ENCODE measurements at regions not wholly inside any gene's neighbourhood (a gene's known extent, or its start where the extent isn't known, plus 50 kb on each side); places are given as distances from the start of the nearest gene placed in this dataset.
"Not testable (repeated sequence)": the region's sequence is repeated elsewhere in the genome, so short reads cannot be mapped to it uniquely, and the experiment has no call there.

GRCh38 chr1:67482733-67483482, 52.7 kb upstream of the SERBP1 start:
- DNase-seq = no peak

GRCh38 chr1:67484492-67484891, 54.3 kb upstream of the SERBP1 start:
- no peak for DNase-seq

- DNase-seq = no peak
Observed at GRCh38 chr1:67485046-67485811, 55.0 kb upstream of the SERBP1 start.

- peak; percentile 3 for DNase-seq
Observed at GRCh38 chr1:67489643-67490042, 59.4 kb upstream of the SERBP1 start.

GRCh38 chr1:67491280-67491679, 61.1 kb upstream of the SERBP1 start:
- DNase-seq = no peak

GRCh38 chr1:67493148-67493547, 62.9 kb upstream of the SERBP1 start:
- DNase-seq = no peak

GRCh38 chr1:67495327-67495726, 65.1 kb upstream of the SERBP1 start:
- DNase-seq = no peak

- no peak for DNase-seq
Observed at GRCh38 chr1:67496329-67496728, 66.1 kb upstream of the SERBP1 start.

- peak; percentile 76 for DNase-seq
Observed at GRCh38 chr1:67500413-67500959, 70.3 kb upstream of the SERBP1 start.

- DNase-seq = no peak
Observed at GRCh38 chr1:67503974-67504373, 73.8 kb upstream of the SERBP1 start.

GRCh38 chr1:67513392-67514294, 83.4 kb upstream of the SERBP1 start:
- DNase-seq = not testable (repeated sequence)

GRCh38 chr1:67514300-67514699, 84.1 kb upstream of the SERBP1 start:
- no peak for DNase-seq

GRCh38 chr1:67514786-67515185, 84.6 kb upstream of the SERBP1 start:
- no peak for DNase-seq

- DNase-seq = no peak
Observed at GRCh38 chr1:67515324-67516080, 85.3 kb upstream of the SERBP1 start.

- no peak for DNase-seq
Observed at GRCh38 chr1:67517046-67517445, 86.8 kb upstream of the SERBP1 start.

GRCh38 chr1:67522001-67522441, 91.8 kb upstream of the SERBP1 start:
- DNase-seq = no peak

GRCh38 chr1:67522793-67523192, 92.6 kb upstream of the SERBP1 start:
- DNase-seq = no peak

- no peak for DNase-seq
Observed at GRCh38 chr1:67524143-67525052, 94.2 kb upstream of the SERBP1 start.

- DNase-seq = no peak
Observed at GRCh38 chr1:67525053-67525760, 95.0 kb upstream of the SERBP1 start.

GRCh38 chr1:67528141-67528540, 97.9 kb upstream of the SERBP1 start:
- no peak for DNase-seq
